K562 (cell line): ENCODE measurements at regions not wholly inside any gene's neighbourhood (a gene's known extent, or its start where the extent isn't known, plus 50 kb on each side); places are given as distances from the start of the nearest gene placed in this dataset.

ENCODE experiments used
- ATF1 ChIP-seq, 2 experiments: fragments of 450-650 bp in 1 of 2; IDR thresholded peaks; 2 replicates each; pipeline ENCODE4 v1.6.1; 2016; ENCODE audit warnings: missing compliant biosample characterization in 1 of 2, missing genetic modification characterization in 1 of 2
- CGGBP1 ChIP-seq: fragments of 250-450 bp; sonication (Bioruptor Pico); IDR thresholded peaks from 2 replicates; pipeline ENCODE4 v1.9.0; 2021; ENCODE audit warnings: mild to moderate bottlenecking
- DEAF1 ChIP-seq: fragments of 450-650 bp; formaldehyde crosslinking; IDR thresholded peaks from 2 replicates; pipeline ENCODE4 v1.4.0; 2020; ENCODE audit warnings: mild to moderate bottlenecking, moderate library complexity
- HDAC1 ChIP-seq, 2 experiments: fragments of 450-650 bp; IDR thresholded peaks; 2 replicates each; pipeline ENCODE4 v1.6.1; 2016 to 2017; ENCODE audit warnings: inconsistent platforms in 1 of 2, mild to moderate bottlenecking in 1 of 2, moderate library complexity in 1 of 2
- MEF2D ChIP-seq: conservative IDR thresholded peaks from 2 replicates; pipeline ENCODE4 v1.6.1; 2016; ENCODE audit warnings: low read depth, missing genetic modification characterization, missing compliant biosample characterization
- MYBL2 ChIP-seq, 2 experiments: fragments of 450-650 bp in 1 of 2; sonication (generic) in 1 of 2; formaldehyde crosslinking in 1 of 2; IDR thresholded peaks; 2 replicates each; pipeline versions ENCODE4 v1.6.1 to v1.8.1; 2017 to 2022; ENCODE audit warnings: borderline replicate concordance in 1 of 2, inconsistent platforms in 1 of 2, low read depth in 1 of 2, mild to moderate bottlenecking in 1 of 2, missing genetic modification reagents in 1 of 2, moderate library complexity in 1 of 2
- TCFL5 ChIP-seq: fragments of 250-450 bp; sonication (Bioruptor Pico); conservative IDR thresholded peaks from 2 replicates; pipeline ENCODE4 v1.6.1; 2021; ENCODE audit warnings: mild to moderate bottlenecking, moderate library complexity, matching md5 sums
- TEAD1 ChIP-seq, 2 experiments: fragments of 450-650 bp in 1 of 2; sonication (generic) in 1 of 2; formaldehyde crosslinking; IDR thresholded peaks; 2 replicates each; pipeline versions ENCODE4 v1.4.0 to v1.8.0; 2020 to 2022; ENCODE audit warnings: mild to moderate bottlenecking in 2 of 2, missing genetic modification reagents in 1 of 2
- TFAM ChIP-seq: fragments of 250-450 bp; sonication (Bioruptor Pico); conservative IDR thresholded peaks from 2 replicates; pipeline ENCODE4 v1.5.0; 2021; ENCODE audit warnings: mild to moderate bottlenecking, moderate library complexity
- TGIF2 ChIP-seq: sonication (generic); formaldehyde crosslinking; IDR thresholded peaks from 2 replicates; pipeline ENCODE4 v1.8.1; 2022; ENCODE audit warnings: mild to moderate bottlenecking, missing genetic modification reagents, moderate library complexity
- ZBTB40 ChIP-seq, 2 experiments: fragments of 450-650 bp in 1 of 2; sonication (generic) in 1 of 2; formaldehyde crosslinking in 1 of 2; IDR thresholded peaks; 2 replicates each; pipeline versions ENCODE4 v1.7.1 to v1.9.0; 2016 to 2022; ENCODE audit warnings: inconsistent platforms in 1 of 2, mild to moderate bottlenecking in 1 of 2, missing genetic modification reagents in 1 of 2
- ZNF282 ChIP-seq: sonication (generic); formaldehyde crosslinking; IDR thresholded peaks from 2 replicates; pipeline ENCODE4 v1.8.1; 2023; ENCODE audit warnings: missing genetic modification reagents

- TF ChIP-seq ZBTB40 (IDR thresholded peaks at IDR 0.05) (peak; percentile 67; the same call in 1 of the 2 replicates), ZBTB40 (CRISPR knock-in tag; IDR thresholded peaks at IDR 0.05) (no peak), MEF2D (tag) (no peak; the same call in none of the 2 replicates), CGGBP1 (CRISPR knock-in tag) (no peak), TGIF2 (CRISPR knock-in tag) (no peak), ZNF282 (CRISPR knock-in tag) (no peak), DEAF1 (peak; percentile 50; the same call in 1 of the 2 replicates), TFAM (CRISPR knock-in tag) (no peak), HDAC1 (IDR thresholded peaks at IDR 0.05) (peak in 1 of 2 experiments; percentile 57; a peak in 1 of 4 replicates), ATF1 (CRISPR knock-in tag; IDR thresholded peaks at IDR 0.05) (no peak), ATF1 (tag; IDR thresholded peaks at IDR 0.05) (peak; percentile 74), TCFL5 (CRISPR knock-in tag) (no peak), MYBL2 (IDR thresholded peaks at IDR 0.05; ENCODE audit: low read depth) (peak; percentile 49; the same call in 1 of the 2 replicates), MYBL2 (CRISPR knock-in tag; IDR thresholded peaks at IDR 0.05; ENCODE audit: borderline replicate concordance) (no peak), TEAD1 (CRISPR knock-in tag; IDR thresholded peaks at IDR 0.05) (no peak)
These were observed 107.5 kb upstream of the ATF7IP start (continued) for GRCh38 chr12:14257734-14258574.
